Panc1 (cell line): ENCODE measurements at regions not wholly inside any gene's neighbourhood (a gene's known extent, or its start where the extent isn't known, plus 50 kb on each side); places are given as distances from the start of the nearest gene placed in this dataset.

Experiments
- TCF7L2 ChIP-seq: IDR thresholded peaks from 2 replicates; pipeline ENCODE4 v1.6.1; 2011; ENCODE audit warnings: mild to moderate bottlenecking, low read depth, low read length, inconsistent platforms
- TF ChIP-seq, protein P1 (sequence below), 2 experiments: IDR thresholded peaks; 2 replicates each; pipeline ENCODE4 v1.6.1; 2011 to 2012; ENCODE audit warnings: low read depth in 2 of 2, control low read depth in 1 of 2, low read length in 1 of 2, mild to moderate bottlenecking in 1 of 2, moderate library complexity in 1 of 2; ENCODE audit not compliant: insufficient read depth in 1 of 2

- no peak for TF ChIP-seq TCF7L2
- TF ChIP-seq, protein P1, sequence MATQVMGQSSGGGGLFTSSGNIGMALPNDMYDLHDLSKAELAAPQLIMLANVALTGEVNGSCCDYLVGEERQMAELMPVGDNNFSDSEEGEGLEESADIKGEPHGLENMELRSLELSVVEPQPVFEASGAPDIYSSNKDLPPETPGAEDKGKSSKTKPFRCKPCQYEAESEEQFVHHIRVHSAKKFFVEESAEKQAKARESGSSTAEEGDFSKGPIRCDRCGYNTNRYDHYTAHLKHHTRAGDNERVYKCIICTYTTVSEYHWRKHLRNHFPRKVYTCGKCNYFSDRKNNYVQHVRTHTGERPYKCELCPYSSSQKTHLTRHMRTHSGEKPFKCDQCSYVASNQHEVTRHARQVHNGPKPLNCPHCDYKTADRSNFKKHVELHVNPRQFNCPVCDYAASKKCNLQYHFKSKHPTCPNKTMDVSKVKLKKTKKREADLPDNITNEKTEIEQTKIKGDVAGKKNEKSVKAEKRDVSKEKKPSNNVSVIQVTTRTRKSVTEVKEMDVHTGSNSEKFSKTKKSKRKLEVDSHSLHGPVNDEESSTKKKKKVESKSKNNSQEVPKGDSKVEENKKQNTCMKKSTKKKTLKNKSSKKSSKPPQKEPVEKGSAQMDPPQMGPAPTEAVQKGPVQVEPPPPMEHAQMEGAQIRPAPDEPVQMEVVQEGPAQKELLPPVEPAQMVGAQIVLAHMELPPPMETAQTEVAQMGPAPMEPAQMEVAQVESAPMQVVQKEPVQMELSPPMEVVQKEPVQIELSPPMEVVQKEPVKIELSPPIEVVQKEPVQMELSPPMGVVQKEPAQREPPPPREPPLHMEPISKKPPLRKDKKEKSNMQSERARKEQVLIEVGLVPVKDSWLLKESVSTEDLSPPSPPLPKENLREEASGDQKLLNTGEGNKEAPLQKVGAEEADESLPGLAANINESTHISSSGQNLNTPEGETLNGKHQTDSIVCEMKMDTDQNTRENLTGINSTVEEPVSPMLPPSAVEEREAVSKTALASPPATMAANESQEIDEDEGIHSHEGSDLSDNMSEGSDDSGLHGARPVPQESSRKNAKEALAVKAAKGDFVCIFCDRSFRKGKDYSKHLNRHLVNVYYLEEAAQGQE (IDR thresholded peaks at IDR 0.05; ENCODE audit: insufficient read depth in 1 of 2, low read depth in 2 of 2, low read length in 1 of 2): no peak
Observed at GRCh38 chr3:176149567-176149966, 1047.7 kb downstream of the TBL1XR1 start.
